Astrocyte (in vitro differentiated cells and primary cell): ENCODE measurements at regions not wholly inside any gene's neighbourhood (a gene's known extent, or its start where the extent isn't known, plus 50 kb on each side); places are given as distances from the start of the nearest gene placed in this dataset.

Experiments
- DNase-seq: peaks from one replicate; pipeline ENCODE4 v3.0.0-alpha.2; 2010; ENCODE audit warnings: low read depth
- FAIRE-seq: peaks from 2 replicates; lab custom pipeline; 2011; peaks lifted over from hg19 to GRCh38; lab: Jason Lieb, UNC
- H2AFZ ChIP-seq: 2 replicates; pipeline ENCODE4 v1.6.0; 2012; ENCODE audit warnings: low read depth, low read length, inconsistent platforms
- H3K27ac ChIP-seq: 2 replicates; pipeline ENCODE4 v1.5.1; 2011; ENCODE audit warnings: low read depth, low read length, inconsistent platforms
- H3K27me3 ChIP-seq: 2 replicates; pipeline ENCODE4 v1.6.0; 2011; ENCODE audit warnings: low read length, inconsistent platforms; ENCODE audit not compliant: insufficient read depth
- H3K36me3 ChIP-seq: 2 replicates; pipeline ENCODE4 v1.5.1; 2011; ENCODE audit warnings: low read length, inconsistent platforms; ENCODE audit not compliant: insufficient read depth
- H3K4me1 ChIP-seq: 2 replicates; pipeline ENCODE4 v1.5.1; 2011; ENCODE audit warnings: low read length, inconsistent platforms; ENCODE audit not compliant: insufficient read depth
- H3K4me2 ChIP-seq: 2 replicates; pipeline ENCODE4 v1.6.0; 2012; ENCODE audit warnings: low read length, inconsistent platforms
- H3K4me3 ChIP-seq: 2 replicates; pipeline ENCODE4 v1.5.1; 2011; ENCODE audit warnings: low read depth, mild to moderate bottlenecking, low read length, inconsistent platforms; ENCODE audit not compliant: insufficient read depth
- H3K79me2 ChIP-seq: 2 replicates; pipeline ENCODE4 v1.6.0; 2012; ENCODE audit warnings: mild to moderate bottlenecking, low read length, inconsistent platforms; ENCODE audit not compliant: insufficient read depth
- H3K9ac ChIP-seq: 2 replicates; pipeline ENCODE4 v1.6.0; 2012; ENCODE audit warnings: mild to moderate bottlenecking, low read length, inconsistent platforms
- H3K9me3 ChIP-seq: 2 replicates; pipeline ENCODE4 v1.5.1; 2012; ENCODE audit warnings: low read depth, mild to moderate bottlenecking, low read length, inconsistent platforms; ENCODE audit not compliant: insufficient read depth
- H4K20me1 ChIP-seq: 2 replicates; pipeline ENCODE4 v1.6.0; 2012; ENCODE audit warnings: low read length, inconsistent platforms; ENCODE audit not compliant: insufficient read depth
- H3K27ac Mint-ChIP-seq: one replicate; pipeline ENCODE4 v1.8.0; 2021; ENCODE audit warnings: mild to moderate bottlenecking, mixed read lengths; ENCODE audit not compliant: unreplicated experiment
- H3K27me3 Mint-ChIP-seq: one replicate; pipeline ENCODE4 v1.8.0; 2021; ENCODE audit warnings: low read depth, mixed read lengths; ENCODE audit not compliant: unreplicated experiment
- H3K36me3 Mint-ChIP-seq: one replicate; pipeline ENCODE4 v1.8.0; 2021; ENCODE audit warnings: low read depth, mixed read lengths; ENCODE audit not compliant: unreplicated experiment
- H3K4me1 Mint-ChIP-seq: one replicate; pipeline ENCODE4 v1.8.0; 2021; ENCODE audit warnings: low read depth, mixed read lengths; ENCODE audit not compliant: unreplicated experiment
- H3K4me3 Mint-ChIP-seq: one replicate; pipeline ENCODE4 v1.8.0; 2021; ENCODE audit warnings: mild to moderate bottlenecking, moderate library complexity, mixed read lengths; ENCODE audit not compliant: unreplicated experiment
- H3K9me3 Mint-ChIP-seq: one replicate; pipeline ENCODE4 v1.8.0; 2021; ENCODE audit warnings: mild to moderate bottlenecking, mixed read lengths; ENCODE audit not compliant: unreplicated experiment
- EZH2 ChIP-seq: IDR thresholded peaks from 2 replicates; pipeline ENCODE4 v1.6.1; 2012; ENCODE audit warnings: mild to moderate bottlenecking, low read length, inconsistent platforms; ENCODE audit not compliant: insufficient read depth
- TF ChIP-seq, protein P1 (sequence below): IDR thresholded peaks from 2 replicates; pipeline ENCODE4 v1.5.1; 2011; ENCODE audit warnings: low read depth, mild to moderate bottlenecking, inconsistent platforms, low read length, moderate library complexity; ENCODE audit not compliant: insufficient read depth

DNA sequence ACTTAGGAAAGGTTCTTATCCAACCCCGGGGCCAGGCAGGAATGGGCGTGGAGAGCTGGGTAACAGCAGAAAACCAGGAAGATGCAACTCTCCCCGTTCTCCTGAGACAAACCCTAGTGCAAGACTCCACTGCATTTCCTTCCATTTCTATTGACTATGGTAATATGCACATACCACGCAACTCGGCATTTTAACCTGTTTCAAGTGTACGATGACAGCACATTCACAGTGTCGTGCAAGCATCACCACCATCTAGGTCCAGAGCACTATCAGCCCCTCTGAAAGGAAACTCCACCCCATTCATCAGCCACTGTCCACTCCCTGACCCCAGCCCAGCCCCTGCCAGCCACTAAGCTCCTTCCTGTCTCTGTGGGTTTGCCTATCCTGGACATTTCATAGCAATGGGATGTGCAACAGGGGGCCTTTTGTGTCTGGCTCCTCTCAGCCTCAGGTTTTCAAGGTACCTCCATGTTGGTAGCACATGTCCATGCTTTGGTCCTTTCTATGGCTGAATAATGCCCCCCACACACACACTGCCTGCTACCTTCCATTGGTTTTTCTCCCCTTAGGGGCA, 441.9 kb downstream of the SOX9 start:
- H3K36me3 Mint-ChIP-seq, result peaks cover 4% of the 10 kb centered on the region
- no peak for DNase-seq
- H3K79me2 ChIP-seq, result peaks cover 95% of the 10 kb centered on the region
- no peak overlapping the region for H3K27ac ChIP-seq
- H3K4me1 ChIP-seq, result no peaks in the 10 kb centered on the region
- no peak overlapping the region for H3K4me3 ChIP-seq
- no peak overlapping the region for H3K4me3 Mint-ChIP-seq
- H3K9me3 ChIP-seq, result no peaks in the 10 kb centered on the region
- H3K27me3 ChIP-seq, result no peaks in the 10 kb centered on the region
- no peak overlapping the region for H3K9ac ChIP-seq
- H3K36me3 ChIP-seq, result no peaks in the 10 kb centered on the region
- H2AFZ ChIP-seq, result no peak overlapping the region
- H3K9me3 Mint-ChIP-seq, result no peaks in the 10 kb centered on the region
- H4K20me1 ChIP-seq, result peaks cover 93% of the 10 kb centered on the region
- FAIRE-seq, result no peak
- no peak overlapping the region for H3K4me2 ChIP-seq
- H3K27me3 Mint-ChIP-seq, result no peaks in the 10 kb centered on the region
- no peak overlapping the region for H3K27ac Mint-ChIP-seq
- H3K4me1 Mint-ChIP-seq, result peaks cover 24% of the 10 kb centered on the region
- TF ChIP-seq, protein P1, sequence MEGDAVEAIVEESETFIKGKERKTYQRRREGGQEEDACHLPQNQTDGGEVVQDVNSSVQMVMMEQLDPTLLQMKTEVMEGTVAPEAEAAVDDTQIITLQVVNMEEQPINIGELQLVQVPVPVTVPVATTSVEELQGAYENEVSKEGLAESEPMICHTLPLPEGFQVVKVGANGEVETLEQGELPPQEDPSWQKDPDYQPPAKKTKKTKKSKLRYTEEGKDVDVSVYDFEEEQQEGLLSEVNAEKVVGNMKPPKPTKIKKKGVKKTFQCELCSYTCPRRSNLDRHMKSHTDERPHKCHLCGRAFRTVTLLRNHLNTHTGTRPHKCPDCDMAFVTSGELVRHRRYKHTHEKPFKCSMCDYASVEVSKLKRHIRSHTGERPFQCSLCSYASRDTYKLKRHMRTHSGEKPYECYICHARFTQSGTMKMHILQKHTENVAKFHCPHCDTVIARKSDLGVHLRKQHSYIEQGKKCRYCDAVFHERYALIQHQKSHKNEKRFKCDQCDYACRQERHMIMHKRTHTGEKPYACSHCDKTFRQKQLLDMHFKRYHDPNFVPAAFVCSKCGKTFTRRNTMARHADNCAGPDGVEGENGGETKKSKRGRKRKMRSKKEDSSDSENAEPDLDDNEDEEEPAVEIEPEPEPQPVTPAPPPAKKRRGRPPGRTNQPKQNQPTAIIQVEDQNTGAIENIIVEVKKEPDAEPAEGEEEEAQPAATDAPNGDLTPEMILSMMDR, result no peak
- TF ChIP-seq EZH2, result no peak

DNA sequence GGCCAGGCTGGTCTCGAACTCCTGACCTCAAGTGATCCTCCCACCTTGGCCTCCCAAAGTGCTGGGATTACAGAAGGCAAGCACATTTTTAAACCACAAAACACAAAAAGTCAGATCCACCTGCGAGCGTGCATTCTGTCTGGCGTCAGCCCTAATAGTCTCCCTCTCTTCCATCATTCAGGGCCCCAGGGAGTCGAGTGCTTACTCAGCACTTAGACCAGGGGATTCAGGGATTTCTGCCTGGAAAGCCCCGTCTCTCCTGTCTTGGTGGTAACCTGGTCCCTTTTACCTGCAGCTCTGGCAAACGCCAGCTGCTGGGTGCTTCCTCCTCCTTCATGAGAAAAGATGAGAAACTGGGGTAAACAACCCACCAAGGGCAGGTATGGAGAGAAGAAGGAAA, 443.1 kb downstream of the SOX9 start:
- Histone ChIP-seq H4K20me1 (peaks cover 93% of the 10 kb centered on the region), H3K9ac (no peak overlapping the region), H3K4me1 (no peaks in the 10 kb centered on the region), H3K27ac (no peak overlapping the region), H3K27me3 (no peaks in the 10 kb centered on the region), H3K4me3 (no peak overlapping the region), H2AFZ (no peak overlapping the region), H3K4me2 (no peak overlapping the region), H3K9me3 (no peaks in the 10 kb centered on the region), H3K36me3 (no peaks in the 10 kb centered on the region), H3K79me2 (peaks cover 95% of the 10 kb centered on the region)
- peaks cover 4% of the 10 kb centered on the region for H3K36me3 Mint-ChIP-seq
- no peak overlapping the region for H3K27ac Mint-ChIP-seq
- H3K4me1 Mint-ChIP-seq, result peaks cover 24% of the 10 kb centered on the region
- H3K27me3 Mint-ChIP-seq, result no peaks in the 10 kb centered on the region
- H3K4me3 Mint-ChIP-seq, result no peak overlapping the region
- FAIRE-seq, result no peak
- TF ChIP-seq EZH2, result no peak
- TF ChIP-seq, protein P1, result no peak
- no peak for DNase-seq
- H3K9me3 Mint-ChIP-seq, result no peaks in the 10 kb centered on the region

DNA sequence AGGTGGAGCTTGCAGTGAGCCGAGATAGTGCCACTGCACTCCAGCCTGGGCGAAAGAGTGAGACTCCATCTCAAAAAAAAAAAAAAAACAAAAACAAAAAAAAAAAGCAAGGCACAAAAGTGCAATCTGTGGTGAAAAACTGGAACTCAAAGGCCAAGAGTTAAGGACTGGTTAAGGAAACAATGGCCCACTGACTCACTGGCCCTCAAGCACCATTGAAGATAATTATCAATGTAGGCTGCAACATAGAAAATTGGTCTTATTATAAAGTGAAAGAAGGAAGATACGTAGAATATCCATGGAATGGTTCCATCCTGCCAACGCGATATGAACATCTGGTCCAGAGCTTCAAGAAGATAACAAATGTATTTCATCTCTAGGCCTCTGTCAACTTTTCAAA, 444.2 kb downstream of the SOX9 start:
- Histone ChIP-seq H3K27ac (no peak overlapping the region), H2AFZ (no peak overlapping the region), H3K4me2 (no peak overlapping the region), H4K20me1 (peaks cover 95% of the 10 kb centered on the region), H3K27me3 (no peaks in the 10 kb centered on the region), H3K4me1 (no peaks in the 10 kb centered on the region), H3K36me3 (no peaks in the 10 kb centered on the region), H3K9me3 (no peaks in the 10 kb centered on the region), H3K79me2 (peaks cover 95% of the 10 kb centered on the region), H3K9ac (no peak overlapping the region), H3K4me3 (no peak overlapping the region)
- no peak for FAIRE-seq
- no peak overlapping the region for H3K27ac Mint-ChIP-seq
- TF ChIP-seq, protein P1, result no peak
- DNase-seq, result no peak
- H3K27me3 Mint-ChIP-seq, result no peaks in the 10 kb centered on the region
- H3K9me3 Mint-ChIP-seq, result no peaks in the 10 kb centered on the region
- H3K4me3 Mint-ChIP-seq, result no peak overlapping the region
- H3K4me1 Mint-ChIP-seq, result peaks cover 21% of the 10 kb centered on the region
- H3K36me3 Mint-ChIP-seq, result peaks cover 4% of the 10 kb centered on the region
